Occipital lobe (tissue), 1 donor: ENCODE measurements at regions not wholly inside any gene's neighbourhood (a gene's known extent, or its start where the extent isn't known, plus 50 kb on each side); places are given as distances from the start of the nearest gene placed in this dataset.
"Not testable (repeated sequence)": the region's sequence is repeated elsewhere in the genome, so short reads cannot be mapped to it uniquely, and the experiment has no call there.

Experiments
- DNase-seq: peaks from one replicate; lab custom pipeline; 2025; lab: John Stamatoyannopoulos, UW

DNA sequence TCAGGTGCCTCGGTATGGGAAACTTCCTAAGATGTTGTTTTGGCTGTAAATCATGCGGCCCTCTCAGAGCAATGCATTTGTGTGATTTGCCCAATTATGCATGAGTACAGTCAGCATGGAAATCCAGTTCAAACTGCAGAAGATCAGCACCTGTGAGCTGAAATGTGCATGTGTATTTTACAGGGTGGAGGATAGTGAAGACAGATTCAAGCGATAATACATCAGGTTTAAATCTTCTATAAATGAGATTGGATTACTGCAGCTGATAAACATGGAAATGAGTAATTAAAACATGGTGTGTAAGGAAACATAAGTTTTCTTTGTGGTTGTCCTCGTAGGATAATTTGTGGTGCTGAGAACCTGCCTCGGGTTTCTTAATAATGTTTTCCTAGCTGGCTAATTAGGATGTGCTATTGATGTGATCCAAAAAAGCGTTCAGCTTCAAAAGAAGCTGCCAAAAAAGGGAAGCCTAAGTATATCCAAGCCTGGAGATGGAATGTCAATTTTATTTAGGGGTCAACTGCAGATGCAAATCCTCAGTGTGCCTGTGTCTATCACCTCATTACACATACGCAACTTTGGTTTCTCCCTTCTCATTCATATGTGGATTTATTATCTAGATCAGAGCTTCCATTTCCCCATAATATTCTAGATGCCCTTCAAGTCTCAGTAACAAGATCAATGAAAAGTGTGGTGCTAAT is 117.1 kb upstream of the CCDC28A start:
- DNase-seq = no peak

DNA sequence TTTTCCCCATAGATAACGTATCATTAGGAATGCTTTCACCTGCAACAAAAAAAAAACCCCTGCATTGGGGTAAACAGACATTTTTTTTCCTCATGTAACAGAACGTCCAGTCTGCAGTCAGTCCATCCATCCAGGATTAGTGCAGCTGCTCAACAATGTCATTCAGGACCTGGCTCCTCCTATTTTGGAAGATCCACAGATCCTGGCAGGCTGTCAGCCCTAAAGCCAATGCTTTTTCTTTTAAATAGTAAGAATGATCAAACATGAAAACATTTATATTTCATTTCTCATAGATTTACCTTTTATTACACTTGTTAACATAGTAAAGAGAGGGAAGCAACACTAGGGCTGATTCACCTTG is 116.5 kb upstream of the CCDC28A start:
- no peak for DNase-seq

DNA sequence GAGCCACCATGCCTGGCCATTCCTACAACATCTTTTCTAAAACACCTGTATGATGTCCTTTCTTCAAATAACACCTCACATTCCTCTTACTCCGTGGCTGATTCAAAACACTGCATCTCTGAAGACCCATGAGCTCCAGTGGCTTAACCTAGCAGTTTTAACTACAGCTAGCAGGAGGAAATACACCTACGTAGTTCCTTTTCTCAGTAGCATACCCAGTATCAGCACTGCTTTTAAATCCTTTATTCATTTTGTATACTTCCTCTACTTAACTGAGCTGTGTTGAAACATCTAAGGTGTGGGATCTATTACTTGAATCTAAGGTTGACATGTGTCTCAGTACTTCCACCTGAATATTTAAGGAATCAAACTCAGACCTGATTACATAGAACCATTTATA is 113.6 kb upstream of the CCDC28A start:
- no peak for DNase-seq

- no peak for DNase-seq
Measured at GRCh38 chr6:138662471-138662870, 111.1 kb upstream of the CCDC28A start.

- no peak for DNase-seq
Measured at GRCh38 chr6:138663892-138664291, 109.7 kb upstream of the CCDC28A start.

DNA sequence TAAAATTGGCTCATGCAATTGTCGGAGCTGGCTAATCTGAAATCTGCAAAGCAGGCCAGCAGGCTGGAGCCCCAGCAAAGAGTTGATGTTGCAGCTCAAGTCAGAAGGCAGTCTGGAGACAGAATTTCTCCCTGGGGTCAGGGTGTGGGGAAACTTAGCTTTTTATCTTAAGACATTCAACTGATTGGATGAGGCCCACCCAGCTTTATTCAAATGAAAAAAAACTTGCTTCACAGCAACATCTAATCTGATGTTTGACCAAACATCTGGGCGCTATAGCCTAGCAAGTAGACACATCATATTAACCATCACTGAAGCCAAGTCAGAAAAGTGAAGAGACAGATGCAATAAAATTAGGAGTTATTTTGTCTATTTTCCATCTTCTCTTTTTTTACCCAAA is 108.8 kb upstream of the CCDC28A start:
- DNase-seq = no peak

GRCh38 chr6:138666636-138667035 is 106.9 kb upstream of the CCDC28A start:
- DNase-seq = no peak

GRCh38 chr6:138667408-138667807 is 106.2 kb upstream of the CCDC28A start:
- DNase-seq = no peak

- DNase-seq = no peak
Measured at GRCh38 chr6:138671351-138671750, 102.2 kb upstream of the CCDC28A start.

DNA sequence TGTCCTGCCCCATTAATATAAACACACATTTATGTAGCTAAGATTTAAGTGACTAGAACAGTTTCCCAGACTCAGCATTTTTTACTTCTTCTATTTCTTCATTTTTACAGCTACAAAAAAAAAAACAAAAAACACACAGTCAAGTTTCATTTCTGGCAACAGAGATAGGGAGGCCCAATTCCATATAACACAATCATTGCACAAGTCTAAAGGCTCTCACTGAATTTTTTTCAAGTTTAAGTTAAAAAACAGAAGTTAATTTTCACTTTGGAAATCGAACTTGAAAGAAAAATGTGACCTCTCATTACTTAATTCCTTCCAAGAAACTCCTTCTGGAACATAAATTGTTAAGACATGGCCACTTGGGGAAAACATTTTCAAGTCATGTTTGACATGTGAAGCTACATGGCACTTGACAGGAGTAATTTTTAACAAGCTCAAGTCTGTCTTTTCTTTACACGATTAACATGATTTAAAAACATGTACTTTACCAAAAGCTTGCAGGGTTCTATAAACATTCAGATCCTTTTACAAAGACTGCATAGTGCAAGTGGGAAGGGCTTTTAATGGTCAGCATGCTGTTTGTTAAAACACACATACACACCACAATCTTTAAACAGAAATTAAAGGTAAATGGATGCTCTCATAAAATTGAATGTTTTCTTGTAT is 100.1 kb upstream of the CCDC28A start:
- DNase-seq = no peak

- not testable (repeated sequence) for DNase-seq
Measured at GRCh38 chr6:138674444-138674843, 99.1 kb upstream of the CCDC28A start.

DNA sequence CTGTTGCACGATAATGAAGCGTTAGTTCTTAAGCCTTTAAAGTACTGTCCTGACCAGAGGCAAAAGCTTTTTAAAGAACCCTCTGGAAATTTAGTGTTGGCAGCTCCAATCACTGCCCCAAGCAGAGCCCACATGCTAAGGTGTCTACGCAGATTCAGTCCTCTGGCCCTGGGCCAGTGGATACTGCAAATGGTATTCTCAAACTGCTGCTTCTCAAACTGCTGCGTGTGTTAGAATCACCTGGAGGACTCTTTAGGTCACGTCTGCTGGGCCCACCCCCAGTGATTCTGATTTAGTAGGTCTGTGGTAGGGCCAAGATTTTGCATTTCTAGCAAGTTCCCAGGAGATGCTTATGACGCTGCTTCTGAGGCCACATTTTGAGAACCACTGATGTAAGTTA is 96.0 kb upstream of the CCDC28A start:
- no peak for DNase-seq

GRCh38 chr6:138678168-138678567 is 95.4 kb upstream of the CCDC28A start:
- DNase-seq = no peak

- DNase-seq = no peak
Measured at GRCh38 chr6:138680085-138680484, 93.5 kb upstream of the CCDC28A start.

- no peak for DNase-seq
Measured at GRCh38 chr6:138681627-138682026, 91.9 kb upstream of the CCDC28A start.

GRCh38 chr6:138682704-138683527 is 90.7 kb upstream of the CCDC28A start:
- peak; percentile 0 for DNase-seq

DNA sequence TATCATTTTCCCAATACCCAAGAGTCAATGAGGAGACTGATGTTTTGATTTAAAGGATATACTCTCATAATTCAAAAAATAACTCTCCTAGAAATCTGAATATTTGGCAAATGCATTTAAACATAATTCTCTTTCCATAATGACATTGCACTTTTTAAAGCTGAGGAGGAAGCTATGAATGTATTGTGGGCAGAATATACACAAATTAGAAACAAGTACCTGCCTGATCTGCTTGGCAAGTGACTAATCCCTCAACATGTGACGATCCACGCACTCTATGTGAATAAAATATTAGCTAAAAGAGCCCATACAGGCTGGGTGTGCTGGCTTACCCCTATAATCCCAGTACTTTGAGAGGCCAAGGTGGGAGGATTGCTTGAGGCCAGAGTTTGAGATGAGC is 88.3 kb upstream of the CCDC28A start:
- no peak for DNase-seq

- DNase-seq = no peak
Measured at GRCh38 chr6:138685781-138686180, 87.8 kb upstream of the CCDC28A start.

- no peak for DNase-seq
Measured at GRCh38 chr6:138688580-138688979, 85.0 kb upstream of the CCDC28A start.

- DNase-seq = peak; percentile 1
Measured at GRCh38 chr6:138689849-138690248, 83.7 kb upstream of the CCDC28A start.

GRCh38 chr6:138690975-138691594 is 82.5 kb upstream of the CCDC28A start:
- DNase-seq = no peak

DNA sequence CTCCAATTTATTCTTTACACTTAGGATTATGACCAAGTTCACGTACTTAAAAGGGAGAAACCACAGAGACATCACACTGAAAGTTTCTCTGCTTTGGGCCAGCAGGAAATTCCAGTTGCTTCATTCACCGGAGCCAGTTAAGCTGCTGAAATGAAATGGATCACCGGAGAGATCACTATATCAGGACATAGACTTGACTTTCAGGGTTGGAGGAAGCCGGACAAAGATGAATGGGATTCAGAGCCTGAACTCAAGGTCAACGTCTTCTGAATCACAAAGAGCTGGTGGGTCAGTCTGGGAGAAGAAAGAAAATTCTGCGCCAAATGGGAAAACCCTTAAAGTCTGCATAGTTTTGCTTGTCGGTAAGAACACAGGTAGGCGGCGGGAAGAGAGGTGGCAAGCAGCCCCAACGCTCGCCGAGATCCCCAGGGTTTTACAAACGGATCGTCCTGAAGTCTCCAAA is 81.9 kb upstream of the CCDC28A start:
- DNase-seq = no peak
